ENCODE measurements at regions not wholly inside any gene's neighbourhood (a gene's known extent, or its start where the extent isn't known, plus 50 kb on each side); places are given as distances from the start of the nearest gene placed in this dataset.
"Not testable (repeated sequence)": the region's sequence is repeated elsewhere in the genome, so short reads cannot be mapped to it uniquely, and the experiment has no call there.

DNA sequence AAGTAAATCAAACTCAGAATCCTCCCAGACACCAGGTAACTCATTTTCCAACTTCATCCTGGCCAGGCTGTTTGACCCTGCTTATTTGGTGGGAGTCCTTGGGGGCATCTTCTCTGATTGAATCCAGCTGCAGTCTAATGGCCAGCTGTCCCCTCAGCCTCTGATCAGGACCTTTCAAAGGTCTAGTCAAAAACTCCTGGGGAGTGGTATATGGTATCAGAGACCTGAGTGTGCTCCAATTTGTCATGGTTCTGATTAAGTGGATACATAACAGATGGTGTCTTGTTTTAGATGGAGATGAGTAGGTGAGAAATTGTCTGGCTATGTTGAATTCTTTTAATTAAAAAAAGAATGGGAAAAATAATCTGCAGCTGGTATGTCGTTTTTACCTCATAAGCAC is 842.6 kb upstream of the ACVR2A start:
- DNase-seq (ENCODE audit: low read depth in 1 of 2, low spot score in 1 of 2): no peak
- Histone ChIP-seq H3K36me3 (no peaks in the 10 kb centered on the region), H3K4me3 (no peak overlapping the region), H3K27ac (no peak overlapping the region), H3K9me3 (ENCODE audit: low read depth) (no peaks in the 10 kb centered on the region), H3K27me3 (no peaks in the 10 kb centered on the region), H3K4me1 (ENCODE audit: low read depth) (peaks cover 6% of the 10 kb centered on the region)
- TF ChIP-seq, protein P1, sequence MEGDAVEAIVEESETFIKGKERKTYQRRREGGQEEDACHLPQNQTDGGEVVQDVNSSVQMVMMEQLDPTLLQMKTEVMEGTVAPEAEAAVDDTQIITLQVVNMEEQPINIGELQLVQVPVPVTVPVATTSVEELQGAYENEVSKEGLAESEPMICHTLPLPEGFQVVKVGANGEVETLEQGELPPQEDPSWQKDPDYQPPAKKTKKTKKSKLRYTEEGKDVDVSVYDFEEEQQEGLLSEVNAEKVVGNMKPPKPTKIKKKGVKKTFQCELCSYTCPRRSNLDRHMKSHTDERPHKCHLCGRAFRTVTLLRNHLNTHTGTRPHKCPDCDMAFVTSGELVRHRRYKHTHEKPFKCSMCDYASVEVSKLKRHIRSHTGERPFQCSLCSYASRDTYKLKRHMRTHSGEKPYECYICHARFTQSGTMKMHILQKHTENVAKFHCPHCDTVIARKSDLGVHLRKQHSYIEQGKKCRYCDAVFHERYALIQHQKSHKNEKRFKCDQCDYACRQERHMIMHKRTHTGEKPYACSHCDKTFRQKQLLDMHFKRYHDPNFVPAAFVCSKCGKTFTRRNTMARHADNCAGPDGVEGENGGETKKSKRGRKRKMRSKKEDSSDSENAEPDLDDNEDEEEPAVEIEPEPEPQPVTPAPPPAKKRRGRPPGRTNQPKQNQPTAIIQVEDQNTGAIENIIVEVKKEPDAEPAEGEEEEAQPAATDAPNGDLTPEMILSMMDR (IDR thresholded peaks at IDR 0.05; ENCODE audit: low read depth, low read length): no peak

DNA sequence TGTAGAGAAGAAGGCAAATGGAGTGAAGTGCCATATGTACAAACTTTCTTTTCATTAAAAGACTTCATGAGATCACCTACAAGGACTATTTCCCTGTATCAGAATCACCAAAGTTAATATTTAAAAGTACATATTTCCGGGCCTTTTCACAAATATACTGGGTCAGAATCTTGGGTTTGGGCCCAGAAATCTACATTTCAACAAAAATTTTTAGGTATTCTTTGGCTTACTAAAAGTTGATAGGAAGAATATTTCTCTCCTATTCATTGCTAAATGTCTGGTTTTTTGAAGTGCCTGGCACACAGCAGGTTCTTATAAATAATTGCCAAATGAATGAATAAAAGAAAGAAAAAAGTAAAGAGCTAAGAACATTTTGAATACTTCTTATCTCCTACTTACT is 843.8 kb upstream of the ACVR2A start:
- no peak overlapping the region for H3K4me3 ChIP-seq
- H3K27me3 ChIP-seq: no peaks in the 10 kb centered on the region
- TF ChIP-seq, protein P1 (IDR thresholded peaks at IDR 0.05; ENCODE audit: low read depth, low read length): no peak
- no peaks in the 10 kb centered on the region for H3K36me3 ChIP-seq
- no peak overlapping the region for H3K27ac ChIP-seq
- DNase-seq (ENCODE audit: low read depth in 1 of 2, low spot score in 1 of 2): no peak
- no peaks in the 10 kb centered on the region for H3K9me3 ChIP-seq (ENCODE audit: low read depth)
- H3K4me1 ChIP-seq (ENCODE audit: low read depth): peaks cover 6% of the 10 kb centered on the region

DNA sequence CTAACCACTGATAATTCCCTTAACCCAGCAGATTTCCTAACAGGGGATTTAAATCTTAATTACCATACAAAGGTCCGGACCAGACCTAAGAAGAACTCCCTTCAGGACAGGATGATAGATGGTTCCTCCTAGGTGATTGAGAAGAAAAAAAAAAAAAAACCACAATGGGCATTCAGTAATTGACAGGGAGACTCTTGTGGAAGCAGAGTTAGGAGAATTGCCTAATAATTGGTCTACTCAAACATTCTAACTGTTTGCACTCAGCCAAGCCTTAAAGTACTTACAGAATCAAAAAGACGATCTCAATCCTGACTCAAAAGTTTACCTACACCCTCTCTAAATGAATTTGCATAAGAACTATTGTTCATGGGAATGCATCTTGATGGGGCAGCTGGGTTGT is 844.7 kb upstream of the ACVR2A start:
- not testable (repeated sequence) for H3K9me3 ChIP-seq (ENCODE audit: low read depth); H3K4me3 ChIP-seq; DNase-seq (ENCODE audit: low read depth in 1 of 2, low spot score in 1 of 2); H3K27me3 ChIP-seq; H3K27ac ChIP-seq; H3K4me1 ChIP-seq (ENCODE audit: low read depth); H3K36me3 ChIP-seq

DNA sequence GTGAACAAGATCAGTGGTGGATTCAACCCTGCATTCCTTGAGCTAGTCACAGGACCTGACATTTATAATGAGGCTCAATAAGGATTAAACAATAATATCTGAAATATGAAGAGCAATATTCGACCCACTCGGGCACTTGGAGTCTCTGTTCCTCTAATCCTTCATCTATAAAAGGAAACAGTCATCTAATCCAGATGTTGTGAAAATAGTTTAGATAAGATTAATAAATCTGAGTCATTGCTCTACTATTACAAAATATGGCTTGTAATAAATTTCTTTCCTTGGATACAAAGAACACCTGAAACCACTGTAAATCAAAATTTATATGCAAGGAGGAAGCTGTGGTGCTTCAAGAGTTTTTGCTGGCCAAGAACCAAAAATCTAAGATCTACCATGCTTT is 846.9 kb upstream of the ACVR2A start:
- no peak for DNase-seq (ENCODE audit: low read depth in 1 of 2, low spot score in 1 of 2)

DNA sequence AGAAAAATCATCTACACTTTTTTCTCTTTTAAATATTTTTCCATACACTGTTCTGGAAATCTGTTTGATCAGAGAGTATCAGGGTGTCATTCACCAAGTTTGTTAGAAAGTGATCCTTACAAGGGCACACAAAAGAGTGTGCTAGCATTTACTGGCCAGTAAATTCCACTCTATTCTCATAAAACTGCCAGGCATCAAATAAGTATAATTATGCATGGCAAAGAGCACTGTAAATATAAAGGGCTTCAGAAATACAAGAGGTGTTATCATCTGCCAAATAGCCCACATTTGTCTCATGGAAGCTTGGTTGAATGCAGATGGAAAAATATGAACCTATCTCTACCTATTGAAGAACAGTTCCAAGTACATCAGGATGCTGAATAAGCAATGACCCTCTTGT is 847.3 kb upstream of the ACVR2A start:
- Histone ChIP-seq H3K36me3 (no peaks in the 10 kb centered on the region), H3K9me3 (ENCODE audit: low read depth) (no peaks in the 10 kb centered on the region), H3K4me3 (no peak overlapping the region), H3K4me1 (ENCODE audit: low read depth) (peaks cover 6% of the 10 kb centered on the region), H3K27me3 (no peaks in the 10 kb centered on the region), H3K27ac (no peak overlapping the region)
- TF ChIP-seq, protein P1 (IDR thresholded peaks at IDR 0.05; ENCODE audit: low read depth, low read length): no peak
- no peak for DNase-seq (ENCODE audit: low read depth in 1 of 2, low spot score in 1 of 2)

More for the DNA sequence above, 846.9 kb upstream of the ACVR2A start:
- Histone ChIP-seq H3K9me3 (ENCODE audit: low read depth) (no peaks in the 10 kb centered on the region), H3K4me1 (ENCODE audit: low read depth) (peaks cover 6% of the 10 kb centered on the region), H3K27me3 (no peaks in the 10 kb centered on the region), H3K27ac (no peak overlapping the region), H3K4me3 (no peak overlapping the region), H3K36me3 (no peaks in the 10 kb centered on the region)
- TF ChIP-seq, protein P1 (IDR thresholded peaks at IDR 0.05; ENCODE audit: low read depth, low read length): no peak

DNA sequence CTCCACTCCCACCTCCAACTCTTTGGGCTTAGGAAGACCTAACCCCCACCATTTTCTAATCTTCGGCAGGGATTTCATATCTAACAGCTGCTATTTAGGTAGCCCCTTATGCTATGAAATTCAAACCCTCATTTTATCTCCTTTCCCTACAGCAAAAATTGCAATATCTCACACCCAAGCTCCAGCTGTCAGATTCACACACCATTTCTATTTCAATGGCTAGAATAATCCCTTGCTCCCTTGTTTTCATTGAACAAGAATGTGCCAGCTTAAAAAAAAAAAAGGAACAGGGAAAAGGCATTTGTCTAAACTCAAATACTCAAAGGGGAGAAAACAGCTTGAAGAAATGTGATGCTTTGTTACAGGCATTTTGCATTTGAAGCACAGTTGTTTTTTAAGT is 850.6 kb upstream of the ACVR2A start:
- Histone ChIP-seq H3K4me3 (no peak overlapping the region), H3K4me1 (ENCODE audit: low read depth) (no peaks in the 10 kb centered on the region), H3K27ac (no peak overlapping the region), H3K9me3 (ENCODE audit: low read depth) (no peaks in the 10 kb centered on the region), H3K27me3 (no peaks in the 10 kb centered on the region), H3K36me3 (no peaks in the 10 kb centered on the region)
- TF ChIP-seq, protein P1 (IDR thresholded peaks at IDR 0.05; ENCODE audit: low read depth, low read length): no peak
- no peak for DNase-seq (ENCODE audit: low read depth in 1 of 2, low spot score in 1 of 2)
